ENCODE measurements at regions not wholly inside any gene's neighbourhood (a gene's known extent, or its start where the extent isn't known, plus 50 kb on each side); places are given as distances from the start of the nearest gene placed in this dataset.

DNA sequence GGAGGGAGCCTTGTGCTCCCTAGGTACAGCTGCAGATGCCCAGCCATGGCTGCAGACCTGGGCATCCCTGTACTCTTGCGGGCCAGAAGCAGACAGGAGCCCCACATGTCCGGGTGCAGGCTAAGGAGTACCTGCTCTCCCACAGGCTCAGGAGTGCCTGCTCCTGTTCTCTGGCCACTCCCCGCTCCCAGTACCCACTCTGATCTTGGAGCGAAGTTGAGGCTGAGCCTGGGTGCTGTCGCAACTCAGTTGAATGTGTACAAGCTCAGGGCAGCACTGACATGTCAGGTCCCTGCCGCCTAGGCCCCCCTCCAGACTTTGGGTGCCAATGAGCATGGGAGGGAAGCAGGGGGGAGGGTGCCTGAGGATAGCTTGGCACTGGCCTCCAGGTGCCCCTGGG is 666.9 kb downstream of the PLPP3 start:
- Histone ChIP-seq H4K20me1 (ENCODE audit: control insufficient read depth, extremely low read depth, insufficient read depth, low read length) (no peaks in the 10 kb centered on the region), H3K4me3 (replicated peaks in 1 of 4; ENCODE audit: control extremely low read depth in 1 of 4, insufficient read depth in 1 of 4, low read depth in 3 of 4, low read length in 4 of 4) (no peak overlapping the region), H3K79me2 (ENCODE audit: control insufficient read depth, insufficient read depth, low read length) (no peaks in the 10 kb centered on the region), H3K36me3 (ENCODE audit: control insufficient read depth, insufficient read depth, low read length) (no peaks in the 10 kb centered on the region), H3K9ac (ENCODE audit: insufficient read depth, low read length) (no peak overlapping the region), H3K27me3 (ENCODE audit: control insufficient read depth, insufficient read depth, low read length) (no peaks in the 10 kb centered on the region), H3K27ac (ENCODE audit: insufficient read depth, low read length) (no peak overlapping the region), H3K9me3 (ENCODE audit: control insufficient read depth, insufficient read depth, low read depth, low read length) (no peaks in the 10 kb centered on the region), H2AFZ (ENCODE audit: low read length) (no peak overlapping the region), H3K4me2 (ENCODE audit: extremely low read depth, insufficient read depth, low read length) (no peak overlapping the region), H3K4me1 (ENCODE audit: control insufficient read depth, extremely low read depth, insufficient read depth, low read length) (no peaks in the 10 kb centered on the region)
- TF ChIP-seq EZH2 (IDR thresholded peaks at IDR 0.05; ENCODE audit: low read length, missing control alignments): no peak
- TF ChIP-seq, protein P1, sequence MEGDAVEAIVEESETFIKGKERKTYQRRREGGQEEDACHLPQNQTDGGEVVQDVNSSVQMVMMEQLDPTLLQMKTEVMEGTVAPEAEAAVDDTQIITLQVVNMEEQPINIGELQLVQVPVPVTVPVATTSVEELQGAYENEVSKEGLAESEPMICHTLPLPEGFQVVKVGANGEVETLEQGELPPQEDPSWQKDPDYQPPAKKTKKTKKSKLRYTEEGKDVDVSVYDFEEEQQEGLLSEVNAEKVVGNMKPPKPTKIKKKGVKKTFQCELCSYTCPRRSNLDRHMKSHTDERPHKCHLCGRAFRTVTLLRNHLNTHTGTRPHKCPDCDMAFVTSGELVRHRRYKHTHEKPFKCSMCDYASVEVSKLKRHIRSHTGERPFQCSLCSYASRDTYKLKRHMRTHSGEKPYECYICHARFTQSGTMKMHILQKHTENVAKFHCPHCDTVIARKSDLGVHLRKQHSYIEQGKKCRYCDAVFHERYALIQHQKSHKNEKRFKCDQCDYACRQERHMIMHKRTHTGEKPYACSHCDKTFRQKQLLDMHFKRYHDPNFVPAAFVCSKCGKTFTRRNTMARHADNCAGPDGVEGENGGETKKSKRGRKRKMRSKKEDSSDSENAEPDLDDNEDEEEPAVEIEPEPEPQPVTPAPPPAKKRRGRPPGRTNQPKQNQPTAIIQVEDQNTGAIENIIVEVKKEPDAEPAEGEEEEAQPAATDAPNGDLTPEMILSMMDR (conservative IDR thresholded peaks at IDR 0.05 in 1 of 2, IDR thresholded peaks at IDR 0.05 in 1 of 2; ENCODE audit: low read depth in 1 of 2, low read length in 2 of 2): no peak
- no peak for DNase-seq (ENCODE audit: low read depth in 2 of 2)

DNA sequence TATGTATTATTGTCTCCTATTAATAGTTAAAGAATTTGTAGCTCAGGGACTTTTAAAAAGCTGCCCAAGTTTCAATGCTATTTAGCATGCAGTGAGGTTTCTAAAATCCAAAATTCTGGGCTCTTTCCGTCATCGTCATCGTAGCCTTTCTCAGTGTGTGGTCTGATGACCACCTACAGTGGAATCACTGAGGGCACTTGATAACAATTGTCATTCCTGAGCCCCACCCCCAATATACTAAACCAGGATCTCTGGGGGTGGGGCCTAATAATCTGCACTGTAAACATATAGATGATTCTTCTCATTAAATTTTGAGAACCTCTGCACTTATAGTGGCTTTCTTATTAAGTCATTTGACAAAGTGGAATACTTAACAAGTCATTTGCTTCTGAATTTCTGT is 674.8 kb downstream of the PLPP3 start:
- no peak for TF ChIP-seq EZH2 (IDR thresholded peaks at IDR 0.05; ENCODE audit: low read length, missing control alignments)
- TF ChIP-seq, protein P1 (conservative IDR thresholded peaks at IDR 0.05 in 1 of 2, IDR thresholded peaks at IDR 0.05 in 1 of 2; ENCODE audit: low read depth in 1 of 2, low read length in 2 of 2): no peak
- H3K27ac ChIP-seq (ENCODE audit: insufficient read depth, low read length): no peak overlapping the region
- no peaks in the 10 kb centered on the region for H3K9me3 ChIP-seq (ENCODE audit: control insufficient read depth, insufficient read depth, low read depth, low read length)
- no peak overlapping the region for H2AFZ ChIP-seq (ENCODE audit: low read length)
- H3K4me3 ChIP-seq (replicated peaks in 1 of 4; ENCODE audit: control extremely low read depth in 1 of 4, insufficient read depth in 1 of 4, low read depth in 3 of 4, low read length in 4 of 4): no peak overlapping the region
- no peaks in the 10 kb centered on the region for H3K79me2 ChIP-seq (ENCODE audit: control insufficient read depth, insufficient read depth, low read length)
- no peaks in the 10 kb centered on the region for H3K4me1 ChIP-seq (ENCODE audit: control insufficient read depth, extremely low read depth, insufficient read depth, low read length)
- DNase-seq (ENCODE audit: low read depth in 2 of 2): no peak
- H3K9ac ChIP-seq (ENCODE audit: insufficient read depth, low read length): no peak overlapping the region
- H3K4me2 ChIP-seq (ENCODE audit: extremely low read depth, insufficient read depth, low read length): no peak overlapping the region
- no peaks in the 10 kb centered on the region for H3K27me3 ChIP-seq (ENCODE audit: control insufficient read depth, insufficient read depth, low read length)
- no peaks in the 10 kb centered on the region for H4K20me1 ChIP-seq (ENCODE audit: control insufficient read depth, extremely low read depth, insufficient read depth, low read length)
- H3K36me3 ChIP-seq (ENCODE audit: control insufficient read depth, insufficient read depth, low read length): no peaks in the 10 kb centered on the region

DNA sequence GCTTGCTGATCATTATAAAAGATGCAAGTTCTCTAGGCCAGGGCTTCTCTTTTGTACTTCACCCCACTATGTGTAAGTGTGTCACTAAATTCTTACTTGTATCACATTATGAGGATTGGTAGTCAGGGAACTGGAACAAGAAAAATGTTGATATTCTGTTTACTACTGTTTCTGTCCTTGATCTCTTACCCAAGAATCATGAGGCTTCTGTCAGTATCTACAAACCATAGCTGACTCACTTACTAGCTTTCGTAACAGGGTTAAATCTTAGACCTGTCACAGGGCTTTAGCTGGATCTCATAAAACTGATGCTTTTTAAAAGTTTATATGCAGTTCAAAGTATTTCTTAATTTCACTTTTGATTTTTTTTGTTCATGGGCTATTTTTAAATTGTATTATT is 681.2 kb downstream of the PLPP3 start:
- Histone ChIP-seq H2AFZ (ENCODE audit: low read length) (no peak overlapping the region), H3K9ac (ENCODE audit: insufficient read depth, low read length) (no peak overlapping the region), H3K9me3 (ENCODE audit: control insufficient read depth, insufficient read depth, low read depth, low read length) (no peaks in the 10 kb centered on the region), H3K27ac (ENCODE audit: insufficient read depth, low read length) (no peak overlapping the region), H3K4me3 (replicated peaks in 1 of 4; ENCODE audit: control extremely low read depth in 1 of 4, insufficient read depth in 1 of 4, low read depth in 3 of 4, low read length in 4 of 4) (no peak overlapping the region), H3K4me1 (ENCODE audit: control insufficient read depth, extremely low read depth, insufficient read depth, low read length) (no peaks in the 10 kb centered on the region), H3K36me3 (ENCODE audit: control insufficient read depth, insufficient read depth, low read length) (no peaks in the 10 kb centered on the region), H3K79me2 (ENCODE audit: control insufficient read depth, insufficient read depth, low read length) (no peaks in the 10 kb centered on the region), H3K4me2 (ENCODE audit: extremely low read depth, insufficient read depth, low read length) (no peak overlapping the region), H3K27me3 (ENCODE audit: control insufficient read depth, insufficient read depth, low read length) (no peaks in the 10 kb centered on the region), H4K20me1 (ENCODE audit: control insufficient read depth, extremely low read depth, insufficient read depth, low read length) (no peaks in the 10 kb centered on the region)
- TF ChIP-seq EZH2 (IDR thresholded peaks at IDR 0.05; ENCODE audit: low read length, missing control alignments): no peak
- TF ChIP-seq, protein P1 (conservative IDR thresholded peaks at IDR 0.05 in 1 of 2, IDR thresholded peaks at IDR 0.05 in 1 of 2; ENCODE audit: low read depth in 1 of 2, low read length in 2 of 2): no peak
- peak; percentile 64 to 92 for DNase-seq (ENCODE audit: low read depth in 2 of 2)
